Gastrocnemius medialis (tissue), 4 donors: ENCODE measurements at regions not wholly inside any gene's neighbourhood (a gene's known extent, or its start where the extent isn't known, plus 50 kb on each side); places are given as distances from the start of the nearest gene placed in this dataset.

Experiments
- CTCF ChIP-seq, 5 experiments: fragments of 450-650 bp in 3 of 5; fragments of 200-600 bp in 2 of 5; sonication (generic) in 2 of 5; IDR thresholded peaks in 4 of 5; conservative IDR thresholded peaks in 1 of 5; 1 replicate in 4 of 5; 2 replicates in 1 of 5; pipeline ENCODE4 v1.5.1; 2016 to 2019; ENCODE audit warnings: antibody characterized with exemption in 5 of 5, mild to moderate bottlenecking in 3 of 5, moderate library complexity in 3 of 5
- POLR2A ChIP-seq, 2 donors: fragments of 450-650 bp; IDR thresholded peaks; one replicate each; pipeline ENCODE4 v1.6.1; 2017; ENCODE audit warnings: antibody characterized with exemption in 2 of 2, mild to moderate bottlenecking in 2 of 2, moderate library complexity in 2 of 2

- TF ChIP-seq CTCF (IDR thresholded peaks at IDR 0.05 in 4 of 5, conservative IDR thresholded peaks at IDR 0.05 in 1 of 5) (no peak), POLR2A (IDR thresholded peaks at IDR 0.05) (no peak)
These were observed 188.0 kb upstream of the TGFBR2 start for GRCh38 chr3:30418443-30418842.
